ENCODE measurements at regions not wholly inside any gene's neighbourhood (a gene's known extent, or its start where the extent isn't known, plus 50 kb on each side); places are given as distances from the start of the nearest gene placed in this dataset.

- H3K27me3 Mint-ChIP-seq: peaks cover 1% of the 10 kb centered on the region
- H3K4me1 Mint-ChIP-seq: no peaks in the 10 kb centered on the region
- ATAC-seq (ENCODE audit: low read depth) (no peak), DNase-seq (no peak)
- H3K27ac Mint-ChIP-seq: no peak overlapping the region
- H3K36me3 Mint-ChIP-seq (ENCODE audit: low read depth): no peaks in the 10 kb centered on the region
- H3K9me3 Mint-ChIP-seq: peaks cover 2% of the 10 kb centered on the region
- intact Hi-C loops (cut with micrococcal nuclease): no loop called here
- H3K4me3 Mint-ChIP-seq: no peak overlapping the region
- ChIA-PET CTCF (no interaction called here), POLR2A (no interaction called here)
- no peak for TF ChIP-seq CTCF (IDR thresholded peaks at IDR 0.05)
Measured at GRCh38 chr10:29806350-29806788, 171.6 kb upstream of the SVIL start.

GRCh38 chr10:29805134-29805723 lies 170.5 kb upstream of the SVIL start:
- peaks cover 2% of the 10 kb centered on the region for H3K9me3 Mint-ChIP-seq
- no peaks in the 10 kb centered on the region for H3K36me3 Mint-ChIP-seq (ENCODE audit: low read depth)
- ATAC-seq (ENCODE audit: low read depth) (no peak), DNase-seq (no peak)
- no peak for TF ChIP-seq CTCF (IDR thresholded peaks at IDR 0.05)
- ChIA-PET CTCF (no interaction called here), POLR2A (no interaction called here)
- no peak overlapping the region for H3K27ac Mint-ChIP-seq
- intact Hi-C loops (cut with micrococcal nuclease): no loop called here
- no peak overlapping the region for H3K4me3 Mint-ChIP-seq
- H3K27me3 Mint-ChIP-seq: peaks cover 1% of the 10 kb centered on the region
- no peaks in the 10 kb centered on the region for H3K4me1 Mint-ChIP-seq

- CTCF ChIA-PET: no interaction called here
- TF ChIP-seq CTCF (IDR thresholded peaks at IDR 0.05): no peak
- Mint-ChIP-seq H3K36me3 (ENCODE audit: low read depth) (no peaks in the 10 kb centered on the region), H3K27ac (no peak overlapping the region), H3K27me3 (peaks cover 1% of the 10 kb centered on the region), H3K4me3 (no peak overlapping the region), H3K9me3 (peaks cover 2% of the 10 kb centered on the region), H3K4me1 (no peaks in the 10 kb centered on the region)
- no peak for DNase-seq
- no peak for ATAC-seq (ENCODE audit: low read depth)
- POLR2A ChIA-PET: no interaction called here
- intact Hi-C loops (cut with micrococcal nuclease): no loop called here
Measured at GRCh38 chr10:29804025-29804852, 169.5 kb upstream of the SVIL start.

GRCh38 chr10:29802171-29802570 lies 167.4 kb upstream of the SVIL start:
- no peak for TF ChIP-seq CTCF (IDR thresholded peaks at IDR 0.05)
- Mint-ChIP-seq H3K27ac (no peak overlapping the region), H3K36me3 (ENCODE audit: low read depth) (no peaks in the 10 kb centered on the region), H3K9me3 (peaks cover 2% of the 10 kb centered on the region), H3K4me3 (no peak overlapping the region), H3K27me3 (peaks cover 1% of the 10 kb centered on the region), H3K4me1 (no peaks in the 10 kb centered on the region)
- DNase-seq (no peak), ATAC-seq (ENCODE audit: low read depth) (no peak)
- intact Hi-C loops (cut with micrococcal nuclease): no loop called here
- POLR2A ChIA-PET: no interaction called here
- CTCF ChIA-PET: no interaction called here

- ATAC-seq (ENCODE audit: low read depth): no peak
- no peak for TF ChIP-seq CTCF (IDR thresholded peaks at IDR 0.05)
- DNase-seq: no peak
- Mint-ChIP-seq H3K27me3 (no peaks in the 10 kb centered on the region), H3K27ac (no peak overlapping the region), H3K9me3 (peaks cover 2% of the 10 kb centered on the region), H3K4me3 (no peak overlapping the region), H3K36me3 (ENCODE audit: low read depth) (no peaks in the 10 kb centered on the region), H3K4me1 (no peaks in the 10 kb centered on the region)
- ChIA-PET CTCF (interaction anchor here (0.6 kb wide), 1 partner anchor 213 kb away, joined by 3 read pairs; no protein-coding TSS in a partner anchor), POLR2A (no interaction called here)
- intact Hi-C loops (cut with micrococcal nuclease): no loop called here
Measured at GRCh38 chr10:29798921-29799690, 164.3 kb upstream of the SVIL start.
